HL-60 (cell line): ENCODE measurements at regions not wholly inside any gene's neighbourhood (a gene's known extent, or its start where the extent isn't known, plus 50 kb on each side); places are given as distances from the start of the nearest gene placed in this dataset.
"Not testable (repeated sequence)": the region's sequence is repeated elsewhere in the genome, so short reads cannot be mapped to it uniquely, and the experiment has no call there.

ENCODE experiments used
- DNase-seq, 2 experiments: peaks; one replicate each; pipeline ENCODE4 v3.0.0-alpha.2; 2010 to 2020; ENCODE audit warnings: low read depth in 1 of 2, low spot score in 1 of 2
- H3K27ac ChIP-seq: fragments of 250-450 bp; sonication (Bioruptor Pico); replicated peaks from 2 replicates; pipeline ENCODE4 v1.5.1; 2020; ENCODE audit warnings: mild to moderate bottlenecking, moderate library complexity
- H3K27me3 ChIP-seq: fragments of 250-450 bp; sonication (Bioruptor Pico); 2 replicates; pipeline ENCODE4 v1.5.1; 2021; ENCODE audit warnings: mild to moderate bottlenecking, moderate library complexity; ENCODE audit not compliant: insufficient read depth, poor library complexity, severe bottlenecking
- H3K4me3 ChIP-seq: replicated peaks from 2 replicates; pipeline ENCODE4 v1.5.1; 2011; ENCODE audit warnings: mild to moderate bottlenecking, control low read depth, low read length; ENCODE audit not compliant: insufficient read depth
- GABPA ChIP-seq: IDR thresholded peaks from 2 replicates; pipeline ENCODE4 v1.6.1; 2012; ENCODE audit warnings: low read depth
- POLR2AphosphoS5 ChIP-seq: IDR thresholded peaks from 2 replicates; pipeline ENCODE4 v1.6.1; 2012; ENCODE audit warnings: low read depth
- SPI1 ChIP-seq: IDR thresholded peaks from 2 replicates; pipeline ENCODE4 v1.6.1; 2012; ENCODE audit warnings: low read depth, mild to moderate bottlenecking, borderline replicate concordance
- TF ChIP-seq, protein P1 (sequence below): IDR thresholded peaks from one replicate; pipeline ENCODE4 v1.5.1; 2011; ENCODE audit warnings: low read length, control low read depth, inconsistent platforms; ENCODE audit not compliant: insufficient read depth
- TF ChIP-seq, protein P2 (sequence below): IDR thresholded peaks from 2 replicates; pipeline ENCODE4 v1.6.1; 2012; ENCODE audit warnings: low read depth; ENCODE audit not compliant: insufficient replicate concordance

DNA sequence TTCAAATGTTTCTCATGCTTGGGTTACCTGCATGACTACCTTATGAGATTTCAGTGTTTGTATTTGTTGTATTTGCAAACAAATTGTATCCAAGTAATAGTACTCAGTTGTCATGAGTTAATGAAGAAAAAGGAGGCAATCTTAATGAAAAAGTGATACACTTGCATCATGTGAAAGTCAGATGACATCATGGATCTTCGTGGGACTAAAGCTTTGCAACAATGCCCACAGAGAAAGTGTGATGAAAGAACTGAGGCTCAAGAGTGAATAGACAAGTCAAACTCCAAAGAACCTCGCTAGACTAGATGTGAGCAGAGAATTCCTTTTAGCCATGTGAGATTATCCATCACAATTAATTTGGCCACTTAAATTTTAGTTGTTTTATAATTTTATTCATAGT is 75.4 kb upstream of the ADRB2 start:
- Histone ChIP-seq H3K27me3 (no peaks in the 10 kb centered on the region), H3K4me3 (no peak overlapping the region), H3K27ac (peak overlapping the region; percentile 39)
- peak in 1 of 2 experiments; percentile 61 for DNase-seq
- TF ChIP-seq, protein P1, sequence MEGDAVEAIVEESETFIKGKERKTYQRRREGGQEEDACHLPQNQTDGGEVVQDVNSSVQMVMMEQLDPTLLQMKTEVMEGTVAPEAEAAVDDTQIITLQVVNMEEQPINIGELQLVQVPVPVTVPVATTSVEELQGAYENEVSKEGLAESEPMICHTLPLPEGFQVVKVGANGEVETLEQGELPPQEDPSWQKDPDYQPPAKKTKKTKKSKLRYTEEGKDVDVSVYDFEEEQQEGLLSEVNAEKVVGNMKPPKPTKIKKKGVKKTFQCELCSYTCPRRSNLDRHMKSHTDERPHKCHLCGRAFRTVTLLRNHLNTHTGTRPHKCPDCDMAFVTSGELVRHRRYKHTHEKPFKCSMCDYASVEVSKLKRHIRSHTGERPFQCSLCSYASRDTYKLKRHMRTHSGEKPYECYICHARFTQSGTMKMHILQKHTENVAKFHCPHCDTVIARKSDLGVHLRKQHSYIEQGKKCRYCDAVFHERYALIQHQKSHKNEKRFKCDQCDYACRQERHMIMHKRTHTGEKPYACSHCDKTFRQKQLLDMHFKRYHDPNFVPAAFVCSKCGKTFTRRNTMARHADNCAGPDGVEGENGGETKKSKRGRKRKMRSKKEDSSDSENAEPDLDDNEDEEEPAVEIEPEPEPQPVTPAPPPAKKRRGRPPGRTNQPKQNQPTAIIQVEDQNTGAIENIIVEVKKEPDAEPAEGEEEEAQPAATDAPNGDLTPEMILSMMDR, result no peak
- no peak for TF ChIP-seq POLR2AphosphoS5
- TF ChIP-seq, protein P2, sequence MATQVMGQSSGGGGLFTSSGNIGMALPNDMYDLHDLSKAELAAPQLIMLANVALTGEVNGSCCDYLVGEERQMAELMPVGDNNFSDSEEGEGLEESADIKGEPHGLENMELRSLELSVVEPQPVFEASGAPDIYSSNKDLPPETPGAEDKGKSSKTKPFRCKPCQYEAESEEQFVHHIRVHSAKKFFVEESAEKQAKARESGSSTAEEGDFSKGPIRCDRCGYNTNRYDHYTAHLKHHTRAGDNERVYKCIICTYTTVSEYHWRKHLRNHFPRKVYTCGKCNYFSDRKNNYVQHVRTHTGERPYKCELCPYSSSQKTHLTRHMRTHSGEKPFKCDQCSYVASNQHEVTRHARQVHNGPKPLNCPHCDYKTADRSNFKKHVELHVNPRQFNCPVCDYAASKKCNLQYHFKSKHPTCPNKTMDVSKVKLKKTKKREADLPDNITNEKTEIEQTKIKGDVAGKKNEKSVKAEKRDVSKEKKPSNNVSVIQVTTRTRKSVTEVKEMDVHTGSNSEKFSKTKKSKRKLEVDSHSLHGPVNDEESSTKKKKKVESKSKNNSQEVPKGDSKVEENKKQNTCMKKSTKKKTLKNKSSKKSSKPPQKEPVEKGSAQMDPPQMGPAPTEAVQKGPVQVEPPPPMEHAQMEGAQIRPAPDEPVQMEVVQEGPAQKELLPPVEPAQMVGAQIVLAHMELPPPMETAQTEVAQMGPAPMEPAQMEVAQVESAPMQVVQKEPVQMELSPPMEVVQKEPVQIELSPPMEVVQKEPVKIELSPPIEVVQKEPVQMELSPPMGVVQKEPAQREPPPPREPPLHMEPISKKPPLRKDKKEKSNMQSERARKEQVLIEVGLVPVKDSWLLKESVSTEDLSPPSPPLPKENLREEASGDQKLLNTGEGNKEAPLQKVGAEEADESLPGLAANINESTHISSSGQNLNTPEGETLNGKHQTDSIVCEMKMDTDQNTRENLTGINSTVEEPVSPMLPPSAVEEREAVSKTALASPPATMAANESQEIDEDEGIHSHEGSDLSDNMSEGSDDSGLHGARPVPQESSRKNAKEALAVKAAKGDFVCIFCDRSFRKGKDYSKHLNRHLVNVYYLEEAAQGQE, result no peak
- TF ChIP-seq GABPA, result no peak
- no peak for TF ChIP-seq SPI1

DNA sequence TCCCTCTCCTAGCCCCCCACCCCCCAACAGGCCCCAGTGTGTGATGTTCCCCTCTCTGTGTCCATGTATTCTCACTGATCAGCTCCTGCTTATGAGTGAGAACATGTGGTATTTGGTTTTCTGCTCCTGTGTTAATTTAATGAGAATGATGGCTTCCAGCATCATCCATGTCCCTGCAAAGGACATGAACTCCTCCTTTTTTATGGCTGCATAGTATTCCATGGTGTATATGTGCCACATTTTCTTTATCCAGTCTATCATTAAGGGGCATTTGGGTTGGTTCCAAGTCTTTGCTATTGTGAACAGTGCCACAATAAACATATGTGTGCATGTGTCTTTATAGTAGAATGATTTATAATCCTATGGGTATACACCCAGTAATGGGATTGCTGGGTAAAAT is 74.0 kb upstream of the ADRB2 start:
- H3K27ac ChIP-seq, H3K27me3 ChIP-seq, H3K4me3 ChIP-seq, DNase-seq: not testable (repeated sequence)

DNA sequence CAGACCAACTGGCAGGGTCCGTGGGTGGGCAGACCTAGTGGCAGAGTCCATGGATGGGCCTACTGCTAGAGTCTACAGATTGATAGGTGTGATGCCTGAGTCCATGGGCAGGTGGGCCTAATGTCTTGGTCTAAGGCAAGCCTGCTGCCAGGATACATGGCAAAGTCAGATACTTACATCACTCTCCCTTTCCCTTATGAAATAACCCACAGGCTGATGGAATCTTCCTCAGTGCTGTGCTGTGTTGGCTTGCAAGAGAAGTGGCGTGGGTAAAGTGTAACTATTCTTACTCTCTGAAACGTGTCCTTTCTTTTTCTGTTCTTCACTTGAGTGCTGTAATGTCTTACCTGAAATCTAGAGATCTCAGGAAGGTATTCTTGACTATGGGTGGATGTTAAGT is 67.3 kb upstream of the ADRB2 start:
- H3K27me3 ChIP-seq, result no peaks in the 10 kb centered on the region
- H3K4me3 ChIP-seq, result no peak overlapping the region
- peak overlapping the region; percentile 63 for H3K27ac ChIP-seq
- TF ChIP-seq GABPA (no peak), SPI1 (no peak), POLR2AphosphoS5 (no peak)
- TF ChIP-seq, protein P1, result no peak
- TF ChIP-seq, protein P2, result no peak
- peak; percentile 51 to 70 for DNase-seq

DNA sequence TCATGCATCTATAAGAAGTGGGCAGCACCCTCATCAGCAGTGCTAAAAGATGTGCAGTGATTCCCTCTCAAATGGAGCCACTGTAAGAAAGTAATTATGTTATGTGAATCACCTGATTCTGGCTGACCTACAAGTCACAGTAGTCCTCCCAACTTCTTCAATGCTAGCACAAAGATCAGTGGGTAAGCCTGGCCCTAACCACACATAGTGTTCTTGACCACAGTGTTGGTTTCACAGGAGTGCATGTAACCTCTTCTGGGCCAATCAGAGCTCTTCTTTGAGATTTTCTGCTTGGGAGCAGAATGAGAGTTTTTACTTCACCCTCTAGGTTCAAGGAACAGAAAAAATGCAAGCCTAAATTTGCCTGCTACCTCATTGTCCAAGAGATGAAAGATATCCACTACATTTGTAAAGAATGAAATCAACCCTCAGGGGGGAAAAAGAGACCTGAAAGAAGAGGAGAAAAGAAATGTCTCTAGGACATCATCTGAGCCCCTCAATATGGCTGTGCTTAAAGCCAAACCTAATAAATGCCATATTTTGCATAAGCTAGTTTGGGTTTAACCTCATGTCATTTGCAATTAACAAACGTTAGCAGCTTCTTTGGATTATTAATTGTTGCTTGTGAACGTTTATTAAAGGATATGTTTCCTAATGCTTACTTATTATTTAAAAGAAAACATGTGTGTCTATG is 65.3 kb upstream of the ADRB2 start:
- H3K4me3 ChIP-seq, result no peak overlapping the region
- no peak overlapping the region for H3K27ac ChIP-seq
- TF ChIP-seq, protein P2, result no peak
- TF ChIP-seq SPI1, result no peak
- TF ChIP-seq POLR2AphosphoS5, result no peak
- TF ChIP-seq, protein P1, result no peak
- TF ChIP-seq GABPA, result no peak
- peak in 1 of 2 experiments; percentile 78 for DNase-seq
- H3K27me3 ChIP-seq, result no peaks in the 10 kb centered on the region
